GM12864 (cell line): ENCODE measurements at regions not wholly inside any gene's neighbourhood (a gene's known extent, or its start where the extent isn't known, plus 50 kb on each side); places are given as distances from the start of the nearest gene placed in this dataset.

ENCODE experiments used
- DNase-seq: peaks from one replicate; pipeline ENCODE4 v3.0.0-alpha.2; 2011; ENCODE audit warnings: low read depth
- H3K4me3 ChIP-seq: 2 replicates; pipeline ENCODE4 v1.5.1; 2011; ENCODE audit warnings: mild to moderate bottlenecking, low read depth, low read length, control low read depth
- TF ChIP-seq, protein P1 (sequence below): IDR thresholded peaks from 2 replicates; pipeline ENCODE4 v1.5.1; 2011; ENCODE audit warnings: low read depth, mild to moderate bottlenecking, moderate library complexity, low read length, control low read depth, inconsistent platforms; ENCODE audit errors: missing control alignments

DNA sequence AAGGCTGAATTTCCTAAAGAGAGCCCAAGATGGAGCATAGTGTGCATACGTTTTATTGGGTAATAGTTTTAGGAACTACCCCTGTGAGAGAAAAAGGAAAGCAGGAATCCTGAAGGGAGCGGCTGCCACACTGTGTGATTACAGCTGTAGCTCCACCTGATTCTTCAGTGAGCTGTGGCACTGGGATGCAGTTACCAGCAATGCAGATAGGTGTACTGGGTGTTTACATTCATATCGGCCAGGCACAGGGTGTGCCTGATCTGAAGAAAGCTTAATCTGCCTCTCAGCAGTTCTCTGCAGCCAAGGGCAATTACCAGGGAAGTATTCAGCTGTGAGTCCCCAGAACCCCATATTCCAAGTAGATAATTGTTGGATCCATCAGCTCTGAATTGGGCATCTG is 1541.8 kb downstream of the EFNB2 start:
- DNase-seq: no peak
- no peak overlapping the region for H3K4me3 ChIP-seq
- TF ChIP-seq, protein P1, sequence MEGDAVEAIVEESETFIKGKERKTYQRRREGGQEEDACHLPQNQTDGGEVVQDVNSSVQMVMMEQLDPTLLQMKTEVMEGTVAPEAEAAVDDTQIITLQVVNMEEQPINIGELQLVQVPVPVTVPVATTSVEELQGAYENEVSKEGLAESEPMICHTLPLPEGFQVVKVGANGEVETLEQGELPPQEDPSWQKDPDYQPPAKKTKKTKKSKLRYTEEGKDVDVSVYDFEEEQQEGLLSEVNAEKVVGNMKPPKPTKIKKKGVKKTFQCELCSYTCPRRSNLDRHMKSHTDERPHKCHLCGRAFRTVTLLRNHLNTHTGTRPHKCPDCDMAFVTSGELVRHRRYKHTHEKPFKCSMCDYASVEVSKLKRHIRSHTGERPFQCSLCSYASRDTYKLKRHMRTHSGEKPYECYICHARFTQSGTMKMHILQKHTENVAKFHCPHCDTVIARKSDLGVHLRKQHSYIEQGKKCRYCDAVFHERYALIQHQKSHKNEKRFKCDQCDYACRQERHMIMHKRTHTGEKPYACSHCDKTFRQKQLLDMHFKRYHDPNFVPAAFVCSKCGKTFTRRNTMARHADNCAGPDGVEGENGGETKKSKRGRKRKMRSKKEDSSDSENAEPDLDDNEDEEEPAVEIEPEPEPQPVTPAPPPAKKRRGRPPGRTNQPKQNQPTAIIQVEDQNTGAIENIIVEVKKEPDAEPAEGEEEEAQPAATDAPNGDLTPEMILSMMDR: no peak

DNA sequence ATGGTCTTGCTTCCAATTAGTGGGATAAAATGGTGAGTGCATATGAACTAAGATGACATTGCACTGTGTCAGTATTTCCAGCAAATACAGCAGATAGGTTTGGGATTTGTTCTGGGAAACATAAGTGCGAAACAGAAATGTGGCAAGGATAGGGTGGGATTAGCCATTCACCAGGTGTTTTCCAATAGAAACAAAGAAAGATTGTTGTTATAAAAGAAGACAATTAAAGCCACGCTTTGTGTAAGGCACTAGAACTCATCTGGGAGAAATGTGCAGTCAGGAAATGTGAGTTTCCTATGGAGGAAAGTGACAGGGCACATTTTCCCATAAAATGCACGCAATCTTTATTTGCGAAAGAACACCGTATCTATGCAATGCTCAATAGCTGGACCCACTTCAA is 1547.8 kb downstream of the EFNB2 start:
- H3K4me3 ChIP-seq: no peak overlapping the region
- TF ChIP-seq, protein P1: no peak
- DNase-seq: no peak

DNA sequence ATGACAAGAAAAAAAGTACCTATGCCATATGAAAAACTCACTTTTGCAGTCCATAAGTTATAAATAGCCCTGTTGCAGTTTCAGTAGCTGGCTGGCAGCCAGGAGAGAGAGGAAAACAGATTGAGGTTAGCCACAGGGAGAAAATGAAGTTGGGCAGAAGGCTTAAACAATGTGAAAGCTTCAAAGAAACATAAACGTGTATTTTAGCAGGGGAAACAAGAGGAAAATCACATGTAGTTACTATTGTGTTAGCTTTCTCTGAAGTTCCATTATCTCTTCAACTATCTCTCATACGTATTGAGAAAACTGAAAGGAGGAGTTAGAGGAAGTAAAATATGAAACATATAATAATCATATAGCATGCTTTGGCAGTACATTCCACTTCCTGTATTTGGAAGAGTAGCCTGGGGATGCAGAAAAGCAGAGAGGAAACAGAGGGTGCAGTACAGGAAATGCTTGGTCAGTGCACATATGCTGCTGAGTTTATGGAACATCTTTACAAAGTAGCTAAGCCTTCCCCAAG is 1551.1 kb downstream of the EFNB2 start:
- H3K4me3 ChIP-seq: no peak overlapping the region
- peak; percentile 67 for DNase-seq
- TF ChIP-seq, protein P1: no peak

DNA sequence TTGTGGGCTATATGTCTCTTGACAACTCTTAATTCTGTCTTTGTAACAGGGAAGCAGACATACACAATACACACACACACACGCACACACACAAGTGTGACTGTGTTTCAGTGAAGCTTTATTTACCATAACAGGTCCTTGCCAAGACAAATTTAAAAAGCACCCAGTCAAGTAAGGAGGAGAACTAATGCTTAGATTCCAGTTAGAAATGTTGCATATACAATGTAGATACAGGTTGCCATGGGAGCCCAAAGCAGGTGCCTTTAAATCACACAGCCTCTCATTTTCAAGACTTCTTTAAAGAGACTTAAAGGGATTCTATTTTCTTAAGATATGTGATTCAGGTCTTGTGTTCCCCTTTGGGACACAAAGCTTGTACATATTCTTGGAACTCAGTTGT is 1551.9 kb downstream of the EFNB2 start:
- TF ChIP-seq, protein P1: no peak
- no peak overlapping the region for H3K4me3 ChIP-seq
- DNase-seq: no peak

DNA sequence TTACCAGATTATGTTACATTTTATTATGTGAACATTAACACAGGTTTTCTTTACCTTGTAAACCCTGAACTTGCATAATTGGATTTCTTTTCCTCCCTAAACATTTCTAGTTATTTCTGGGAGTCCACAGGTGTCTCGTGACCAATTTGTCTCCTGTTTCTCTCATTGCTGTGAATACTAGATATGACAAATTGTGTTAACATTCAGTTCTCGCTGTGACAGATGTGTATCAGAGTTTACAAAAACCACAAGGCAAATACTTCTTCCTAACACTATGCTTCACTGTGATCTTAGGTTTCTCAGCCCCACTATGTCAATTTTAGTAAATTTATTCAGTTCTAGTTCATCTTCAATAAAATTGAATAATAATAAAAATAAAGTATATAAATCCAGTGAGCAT is 1554.9 kb downstream of the EFNB2 start:
- no peak overlapping the region for H3K4me3 ChIP-seq
- TF ChIP-seq, protein P1: no peak
- no peak for DNase-seq

DNA sequence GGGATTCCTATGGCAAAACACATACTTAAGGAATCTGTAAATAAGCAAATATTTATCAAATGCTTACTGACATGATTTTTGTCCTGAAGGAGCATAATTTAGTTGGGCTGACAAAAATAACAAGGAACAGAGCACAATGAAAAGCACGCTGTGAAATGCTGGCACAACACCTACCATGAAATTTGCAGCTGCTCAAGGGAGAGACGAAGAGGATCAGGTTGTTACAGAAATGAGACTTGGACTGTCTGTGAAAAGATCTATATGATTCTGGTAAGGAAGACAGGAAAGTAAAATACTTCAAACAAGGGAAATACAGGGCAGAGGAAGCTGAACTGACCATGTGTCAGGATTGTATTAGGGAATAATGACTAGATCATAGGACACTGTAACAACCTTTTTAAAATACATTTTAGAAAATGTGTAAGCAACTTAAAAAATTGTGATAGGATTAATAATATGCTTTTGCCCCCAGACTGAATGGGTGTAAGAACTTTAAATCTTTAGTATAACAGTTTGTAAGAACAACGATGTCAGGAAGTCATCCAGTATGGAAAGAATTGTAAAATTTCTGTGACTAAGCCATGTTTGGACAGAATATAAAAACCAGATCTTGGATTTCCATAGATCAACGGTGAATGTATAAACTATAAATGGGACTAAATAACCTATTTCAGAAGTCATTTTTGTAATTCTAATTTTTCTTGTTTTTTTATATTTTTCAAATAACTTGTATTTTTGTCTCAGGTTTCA is 1556.0 kb downstream of the EFNB2 start:
- no peak for DNase-seq
- H3K4me3 ChIP-seq: no peak overlapping the region
- TF ChIP-seq, protein P1: no peak

DNA sequence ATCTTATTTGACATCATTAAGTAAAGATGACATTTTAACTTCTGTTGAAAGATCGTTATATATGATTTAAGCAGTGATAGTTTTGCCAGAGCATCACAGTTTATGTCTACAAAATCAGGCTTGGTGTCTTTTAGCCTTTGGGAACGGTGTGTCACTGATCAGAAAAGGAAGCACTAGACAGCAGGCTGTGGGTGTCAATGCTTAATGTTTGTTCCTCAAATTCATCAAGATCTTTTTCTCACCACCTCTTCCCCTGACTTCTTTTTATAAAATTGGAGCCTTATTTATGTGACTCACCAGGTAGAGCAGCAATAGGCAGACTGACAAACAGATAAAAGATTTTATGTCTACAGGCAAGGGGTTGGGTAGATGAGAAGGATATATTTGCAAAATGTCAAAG is 1558.5 kb downstream of the EFNB2 start:
- TF ChIP-seq, protein P1: no peak
- no peak for DNase-seq

More for the DNA sequence above, 1558.5 kb downstream of the EFNB2 start:
- no peak overlapping the region for H3K4me3 ChIP-seq
